ENCODE measurements at regions not wholly inside any gene's neighbourhood (a gene's known extent, or its start where the extent isn't known, plus 50 kb on each side); places are given as distances from the start of the nearest gene placed in this dataset.

DNA sequence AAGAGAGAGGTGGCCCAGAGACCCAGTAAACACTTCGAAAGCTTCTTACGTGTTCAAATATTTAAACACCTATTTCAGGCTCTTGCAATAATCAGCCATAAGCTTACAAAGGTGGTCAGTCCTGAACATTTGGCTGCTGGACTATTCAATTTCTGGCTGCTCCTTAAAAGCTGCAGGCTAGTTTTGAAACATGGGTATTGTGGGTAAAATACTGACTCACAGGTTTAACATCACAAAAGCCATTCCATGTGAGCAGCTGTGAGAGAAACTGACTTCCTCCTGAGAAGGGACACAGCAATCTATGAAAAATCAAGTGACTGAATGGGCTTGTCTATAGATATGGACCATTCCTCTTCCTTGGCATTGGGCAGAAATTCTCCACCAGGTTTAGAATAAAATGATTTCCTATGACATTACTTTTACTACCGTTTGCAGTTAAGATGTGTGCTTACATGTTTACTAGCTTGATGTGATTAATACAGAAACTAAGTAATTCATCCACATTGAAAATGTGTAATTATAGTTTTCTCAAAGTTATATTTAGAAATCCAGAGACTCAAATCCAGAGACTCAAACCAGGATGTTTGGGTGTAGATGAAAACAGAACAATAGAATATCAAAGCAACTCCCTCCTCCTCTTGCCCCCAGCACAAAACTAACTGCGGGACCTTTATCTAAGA lies 252.3 kb downstream of the GATA3 start:
- DNase-seq (ENCODE audit: low read depth): no peak
- TF ChIP-seq CTCF (IDR thresholded peaks at IDR 0.05; ENCODE audit: insufficient read depth, low read depth, low read length): no peak

GRCh38 chr10:8310930-8311329 lies 256.4 kb downstream of the GATA3 start:
- H3K4me3 ChIP-seq (ENCODE audit: low read depth, low read length): no peak overlapping the region
- no peak for TF ChIP-seq CTCF (IDR thresholded peaks at IDR 0.05; ENCODE audit: insufficient read depth, low read depth, low read length)
- DNase-seq (ENCODE audit: low read depth): no peak

More for the DNA sequence above, 252.3 kb downstream of the GATA3 start:
- no peak overlapping the region for H3K4me3 ChIP-seq (ENCODE audit: low read depth, low read length)

GRCh38 chr10:8311526-8312070 lies 257.1 kb downstream of the GATA3 start:
- TF ChIP-seq CTCF (IDR thresholded peaks at IDR 0.05; ENCODE audit: insufficient read depth, low read depth, low read length): no peak
- no peak for DNase-seq (ENCODE audit: low read depth)
- no peak overlapping the region for H3K4me3 ChIP-seq (ENCODE audit: low read depth, low read length)

GRCh38 chr10:8312079-8312478 lies 257.6 kb downstream of the GATA3 start:
- H3K4me3 ChIP-seq (ENCODE audit: low read depth, low read length): no peak overlapping the region
- TF ChIP-seq CTCF (IDR thresholded peaks at IDR 0.05; ENCODE audit: insufficient read depth, low read depth, low read length): no peak
- no peak for DNase-seq (ENCODE audit: low read depth)

DNA sequence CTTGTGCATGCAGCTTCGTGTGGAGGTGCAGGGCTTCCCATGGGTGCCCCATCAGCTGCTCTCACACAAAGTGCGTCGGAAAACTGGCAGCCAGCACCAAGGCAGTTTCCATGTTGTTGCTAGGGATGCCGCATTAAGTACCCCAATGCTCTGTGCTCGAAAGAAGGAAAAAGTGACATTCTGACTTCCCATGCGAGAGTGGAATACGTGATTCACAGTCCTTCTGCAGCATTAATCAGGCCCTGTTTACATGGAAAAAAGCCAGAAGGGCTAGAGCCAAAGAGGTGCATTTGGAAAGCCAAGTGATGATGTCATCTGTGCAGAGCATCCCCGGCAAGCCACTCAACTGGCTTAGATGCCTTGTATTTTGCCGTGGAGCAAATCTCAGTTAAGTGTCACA lies 258.3 kb downstream of the GATA3 start:
- TF ChIP-seq CTCF (IDR thresholded peaks at IDR 0.05; ENCODE audit: insufficient read depth, low read depth, low read length): no peak
- no peak for DNase-seq (ENCODE audit: low read depth)

GRCh38 chr10:8314486-8314885 lies 260.0 kb downstream of the GATA3 start:
- DNase-seq (ENCODE audit: low read depth): no peak
- TF ChIP-seq CTCF (IDR thresholded peaks at IDR 0.05; ENCODE audit: insufficient read depth, low read depth, low read length): no peak
- H3K4me3 ChIP-seq (ENCODE audit: low read depth, low read length): no peak overlapping the region

More for the DNA sequence above, 258.3 kb downstream of the GATA3 start:
- H3K4me3 ChIP-seq (ENCODE audit: low read depth, low read length): no peak overlapping the region

DNA sequence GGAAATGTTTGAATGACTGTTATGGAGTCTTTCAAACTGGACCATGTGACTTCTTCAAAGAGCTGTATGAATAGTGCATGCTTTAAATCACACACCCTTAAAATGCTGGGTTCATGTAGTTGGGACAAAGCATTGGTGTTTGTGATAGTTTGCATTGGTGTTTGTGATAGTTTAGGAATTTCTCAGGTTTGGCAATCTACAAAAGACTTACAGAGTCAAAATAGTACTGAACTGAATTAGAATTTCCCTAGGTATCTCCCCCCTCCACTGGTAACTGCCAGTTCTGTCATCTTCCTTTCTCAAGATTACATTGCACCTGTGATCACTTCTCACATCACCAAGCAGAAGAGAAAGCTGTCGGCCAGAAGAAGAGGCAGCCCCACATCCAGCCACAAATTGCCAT lies 261.1 kb downstream of the GATA3 start:
- DNase-seq (ENCODE audit: low read depth): no peak
- no peak for TF ChIP-seq CTCF (IDR thresholded peaks at IDR 0.05; ENCODE audit: insufficient read depth, low read depth, low read length)
- no peak overlapping the region for H3K4me3 ChIP-seq (ENCODE audit: low read depth, low read length)
